Fibroblast of upper back skin (primary cell): ENCODE measurements at regions not wholly inside any gene's neighbourhood (a gene's known extent, or its start where the extent isn't known, plus 50 kb on each side); places are given as distances from the start of the nearest gene placed in this dataset.

Experiments used
- DNase-seq: peaks from one replicate; pipeline ENCODE4 v3.0.0-alpha.2; 2013

- DNase-seq: no peak
These were observed 50.5 kb upstream of the GUCY1A1 start for GRCh38 chr4:155616117-155616516.

- DNase-seq: no peak
These were observed 51.4 kb upstream of the GUCY1A1 start for GRCh38 chr4:155615081-155615887.

DNA sequence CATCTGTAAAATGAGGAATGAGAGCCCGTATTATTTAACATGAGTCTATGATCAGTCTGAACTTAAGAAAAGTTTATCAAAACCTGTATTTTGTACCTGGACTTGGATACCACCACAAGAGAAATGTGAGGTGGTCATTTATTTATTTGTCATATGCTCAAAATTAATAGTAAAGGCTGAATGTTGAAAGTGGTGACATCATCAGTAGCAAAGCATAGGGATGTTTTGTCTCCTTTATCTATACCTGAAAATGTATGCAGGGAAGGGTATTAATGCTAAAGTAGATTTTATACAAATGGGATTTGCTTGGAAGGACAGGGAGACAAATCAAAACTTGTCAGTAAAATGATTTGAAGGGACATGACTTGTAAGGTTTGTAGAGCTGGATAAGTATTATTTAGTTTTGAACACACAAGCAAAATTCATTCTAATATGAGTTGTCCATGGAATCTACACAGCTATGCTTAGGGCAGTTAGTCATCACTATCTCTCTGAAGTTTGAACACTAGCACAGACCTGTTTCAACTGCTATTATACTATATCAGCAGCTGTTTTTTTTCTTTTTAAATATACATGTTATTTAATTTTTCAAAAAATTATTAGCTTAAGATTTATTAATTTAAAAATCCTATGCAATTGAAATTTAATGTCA is 52.4 kb upstream of the GUCY1A1 start:
- DNase-seq: peak; percentile 38

DNA sequence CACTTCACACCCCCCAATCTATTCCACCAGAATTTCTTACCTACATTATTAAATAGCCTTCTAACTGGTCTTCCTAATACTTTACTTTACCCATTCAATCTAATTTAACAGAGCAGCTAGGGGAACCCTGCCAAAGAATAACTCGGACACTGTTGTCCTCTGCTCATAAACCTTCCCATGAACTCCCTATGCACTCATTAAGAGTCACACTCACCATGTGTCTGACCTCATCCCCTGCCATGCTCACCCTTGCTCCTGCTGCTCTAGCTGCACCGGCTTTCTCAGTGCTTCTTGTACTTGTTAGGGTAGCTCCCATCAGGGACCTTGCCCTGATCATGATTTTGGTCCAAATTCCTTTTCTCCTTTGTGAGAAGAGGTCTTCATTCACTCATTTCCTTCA is 54.6 kb upstream of the GUCY1A1 start:
- DNase-seq: no peak

- no peak for DNase-seq
These were observed 55.1 kb upstream of the GUCY1A1 start for GRCh38 chr4:155611501-155611900.

DNA sequence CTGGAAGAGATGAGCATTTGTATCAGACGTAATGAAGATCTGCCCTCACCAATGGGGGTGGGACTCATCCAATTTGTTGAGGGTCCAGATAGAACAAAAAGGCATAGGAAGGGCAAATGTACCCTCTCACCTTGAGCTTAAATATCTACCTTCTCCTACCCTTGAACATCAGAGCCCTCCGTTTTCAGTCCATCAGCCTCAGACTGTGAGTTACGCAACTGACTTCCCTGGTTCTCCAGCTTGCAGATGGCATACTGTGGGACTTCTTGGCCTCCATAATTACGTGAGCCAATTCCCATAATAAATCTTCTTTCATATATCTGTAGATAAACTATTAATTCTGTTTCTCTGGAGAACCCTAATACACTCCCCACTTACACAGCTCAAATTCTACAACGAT is 56.5 kb upstream of the GUCY1A1 start:
- no peak for DNase-seq

GRCh38 chr4:155609455-155610059 is 57.1 kb upstream of the GUCY1A1 start:
- peak; percentile 46 for DNase-seq

GRCh38 chr4:155608225-155608885 is 58.3 kb upstream of the GUCY1A1 start:
- peak; percentile 63 for DNase-seq

- no peak for DNase-seq
These were observed 59.2 kb upstream of the GUCY1A1 start for GRCh38 chr4:155607481-155607880.

DNA sequence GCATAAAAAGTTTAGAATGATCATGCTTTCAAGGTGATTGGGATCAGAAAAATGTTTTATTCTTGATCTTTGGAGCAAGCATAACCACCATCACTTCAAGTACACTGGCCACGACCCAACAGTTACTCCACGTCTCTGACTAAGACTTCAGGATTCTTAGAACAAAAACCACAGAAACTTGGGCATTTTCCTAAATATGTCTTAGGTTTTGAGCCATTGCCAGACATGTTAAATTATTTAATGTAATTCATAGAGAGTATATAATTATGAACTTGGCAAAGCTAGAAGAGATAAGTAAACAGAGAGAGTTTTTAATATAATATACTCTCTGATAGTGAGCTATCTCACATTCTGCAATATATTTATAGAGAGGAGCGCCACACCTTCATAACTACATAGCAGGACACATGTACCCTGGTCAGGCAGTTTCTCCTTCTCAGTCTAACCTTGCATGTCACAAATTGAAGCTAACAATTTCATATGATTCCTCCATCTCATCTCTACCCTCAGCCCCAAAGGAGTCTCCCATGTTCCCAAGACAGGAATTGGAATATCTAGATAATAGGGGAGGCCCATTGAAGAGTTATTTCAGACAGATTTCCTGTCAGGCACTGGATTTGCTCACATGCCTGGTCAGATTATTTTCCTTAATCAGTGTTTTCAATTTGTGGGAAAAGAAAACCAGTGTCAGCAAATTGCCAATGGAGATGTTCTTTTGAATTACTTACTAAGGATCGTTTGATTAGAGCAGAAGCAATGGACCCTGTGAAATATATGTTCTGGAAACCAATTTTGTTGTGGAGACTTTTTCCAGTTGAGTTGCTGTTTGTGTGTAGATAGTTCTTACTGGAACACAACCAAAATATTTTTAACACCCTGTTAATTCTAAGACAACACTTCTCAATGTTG is 61.7 kb upstream of the GUCY1A1 start:
- DNase-seq: peak; percentile 98

DNA sequence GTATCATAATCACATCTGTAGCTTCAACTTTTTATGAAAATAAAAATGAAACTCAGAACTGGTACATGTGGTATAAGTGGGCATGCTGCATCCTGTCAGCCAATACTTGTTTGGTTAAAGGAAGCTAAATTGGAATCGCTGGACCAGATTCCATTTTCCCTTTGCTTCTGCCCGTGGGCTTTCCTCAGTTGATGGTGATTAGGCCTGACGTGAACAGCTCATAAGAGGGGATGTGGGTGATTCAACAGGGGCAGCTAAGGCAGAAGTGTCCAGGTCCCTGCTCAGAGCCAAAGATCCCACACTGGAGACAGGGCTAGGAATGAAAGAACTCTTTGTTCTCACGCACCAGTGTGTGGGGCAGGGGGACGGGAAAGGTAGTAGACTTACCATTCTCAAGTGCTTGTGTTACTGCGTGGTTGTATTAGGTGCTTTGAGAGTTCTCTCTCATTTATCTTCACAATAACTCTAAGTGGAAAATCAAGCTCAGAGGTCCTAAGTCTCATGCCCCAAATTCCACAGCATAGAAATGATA is 63.2 kb upstream of the GUCY1A1 start:
- DNase-seq: no peak

DNA sequence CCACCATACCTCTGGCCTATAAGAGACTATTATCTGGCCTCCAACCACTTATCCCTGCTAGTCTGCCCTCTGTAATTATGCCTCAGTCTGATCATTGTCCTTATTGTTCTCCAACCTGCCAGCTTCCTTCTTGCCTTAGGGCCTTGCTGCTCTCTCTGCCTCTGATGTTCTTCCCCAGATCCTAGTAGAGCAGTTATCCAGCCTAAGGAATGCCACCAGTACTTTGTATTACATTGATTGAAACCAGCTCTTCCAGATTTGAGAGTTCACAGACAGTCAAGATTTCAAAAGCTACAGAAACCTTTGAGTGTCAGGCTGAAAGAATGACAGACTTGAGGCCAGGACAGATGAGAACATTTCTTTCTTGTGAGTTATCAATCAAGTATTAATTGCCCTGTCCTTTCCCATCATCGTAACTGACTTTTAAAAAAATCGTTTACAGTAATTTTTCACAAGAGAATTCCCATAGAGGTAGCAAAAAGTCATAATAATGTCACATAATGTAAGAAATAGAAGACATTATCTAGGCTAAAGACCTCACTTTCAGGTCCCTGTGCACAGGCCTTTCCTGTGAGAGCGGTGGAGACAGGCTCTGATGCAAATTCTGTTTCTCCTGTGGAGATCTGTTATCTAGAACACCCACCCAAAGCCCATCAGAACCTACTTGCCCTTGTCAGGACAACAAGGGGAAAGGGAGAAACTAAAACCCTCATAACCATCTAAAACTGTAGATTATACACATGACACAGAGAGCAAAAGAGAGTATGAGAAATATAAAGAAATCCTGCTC is 64.1 kb upstream of the GUCY1A1 start:
- peak; percentile 78 for DNase-seq

DNA sequence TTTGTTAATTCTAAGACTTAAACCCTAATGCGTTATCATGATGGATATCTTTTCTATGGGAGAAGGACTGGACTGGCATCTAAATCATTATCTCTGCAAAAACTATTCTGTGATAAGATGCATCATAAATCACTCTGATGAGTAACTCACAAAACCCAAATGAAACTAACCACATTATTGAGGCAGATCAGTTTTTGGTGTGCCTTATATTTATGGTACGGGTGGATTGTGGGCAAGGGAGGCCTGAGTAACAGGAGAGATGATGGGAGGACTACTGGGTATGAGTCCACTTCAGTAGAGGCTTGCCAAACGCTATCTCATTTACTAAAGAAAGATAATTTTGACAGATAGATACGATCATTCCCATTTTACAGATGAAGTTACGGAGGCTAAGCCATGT is 66.4 kb upstream of the GUCY1A1 start:
- DNase-seq: no peak

- no peak for DNase-seq
These were observed 67.1 kb upstream of the GUCY1A1 start for GRCh38 chr4:155599596-155599995.

- peak; percentile 41 for DNase-seq
These were observed 67.6 kb upstream of the GUCY1A1 start for GRCh38 chr4:155599085-155599484.

DNA sequence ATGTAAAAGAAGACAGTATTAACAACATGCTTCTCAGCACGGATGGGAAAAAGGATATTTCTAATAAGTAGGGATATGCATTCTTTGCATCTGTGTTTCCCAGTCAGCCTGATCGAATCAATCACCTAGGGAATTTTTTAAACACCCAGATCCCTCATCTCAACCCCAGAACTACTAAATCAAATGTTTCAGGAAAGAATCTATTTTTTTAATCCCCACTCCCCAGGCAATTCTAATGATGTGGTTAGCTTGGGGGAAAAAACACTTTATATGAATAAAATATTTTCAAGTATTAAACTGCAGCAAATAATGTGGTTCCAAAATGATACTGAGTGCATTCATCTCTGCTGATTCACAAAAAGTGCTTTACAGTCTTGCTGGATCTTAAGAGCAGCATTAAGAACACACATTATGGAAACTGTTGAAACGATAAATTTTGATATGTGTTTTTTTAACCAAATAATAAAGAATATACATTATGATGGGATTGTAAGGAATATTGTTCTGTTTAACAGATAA is 68.7 kb upstream of the GUCY1A1 start:
- DNase-seq: peak; percentile 90

- DNase-seq: no peak
These were observed 69.4 kb upstream of the GUCY1A1 start for GRCh38 chr4:155597281-155597680.

GRCh38 chr4:155593793-155594192 is 72.9 kb upstream of the GUCY1A1 start:
- no peak for DNase-seq

- DNase-seq: no peak
These were observed 73.7 kb upstream of the GUCY1A1 start for GRCh38 chr4:155592938-155593297.

DNA sequence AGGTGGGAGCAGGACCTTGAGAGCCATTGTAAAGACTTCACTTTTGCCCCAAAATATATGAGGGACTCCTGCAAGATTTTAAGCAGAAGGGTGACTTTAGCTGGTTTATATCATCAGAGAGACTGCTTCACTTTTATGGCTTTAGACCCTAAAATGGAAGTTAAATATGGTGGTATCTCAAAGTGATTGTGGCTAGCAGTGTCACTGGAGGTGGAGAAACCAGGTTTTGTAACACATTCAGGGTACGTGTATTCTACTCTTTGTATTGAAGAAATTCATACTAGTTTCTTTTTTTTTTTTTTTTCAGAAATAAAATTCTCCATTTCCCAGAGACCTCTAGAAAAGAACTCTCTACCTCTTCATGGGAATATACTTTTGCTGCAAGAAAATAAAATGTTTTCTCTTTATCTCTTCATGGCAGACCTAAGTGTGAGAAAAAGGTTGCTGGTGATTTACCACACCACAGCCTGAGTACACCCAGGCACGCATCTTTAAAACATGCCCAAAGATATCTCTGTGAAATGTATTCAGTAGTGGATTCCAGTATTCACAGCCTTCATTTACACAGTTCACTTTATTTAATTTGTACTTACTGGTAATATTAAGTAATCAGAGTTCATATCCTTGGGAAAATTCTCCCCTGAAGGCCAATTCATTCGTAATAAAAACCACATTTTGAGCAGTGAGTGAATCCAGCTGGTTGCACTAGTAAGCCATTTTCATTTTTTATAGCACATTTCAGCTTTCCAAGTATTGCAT is 74.3 kb upstream of the GUCY1A1 start:
- DNase-seq: peak; percentile 84
